ENCODE measurements at regions not wholly inside any gene's neighbourhood (a gene's known extent, or its start where the extent isn't known, plus 50 kb on each side); places are given as distances from the start of the nearest gene placed in this dataset.

- no peaks in the 10 kb centered on the region for H3K27me3 ChIP-seq (replicated peaks; ENCODE audit: control insufficient read depth, insufficient read depth, low read length)
- no peak overlapping the region for H3K4me3 ChIP-seq (replicated peaks; ENCODE audit: low read depth, low read length)
- H3K36me3 ChIP-seq (ENCODE audit: control insufficient read depth, insufficient read depth, low read length), result no peaks in the 10 kb centered on the region
- DNase-seq (ENCODE audit: extremely low read depth, insufficient read length), result no peak
- no peak for TF ChIP-seq CTCF (IDR thresholded peaks at IDR 0.05; ENCODE audit: insufficient read depth, low read length, poor library complexity, severe bottlenecking)
These were observed 407.3 kb downstream of the GXYLT1 start for GRCh38 chr12:41737423-41737822.

DNA sequence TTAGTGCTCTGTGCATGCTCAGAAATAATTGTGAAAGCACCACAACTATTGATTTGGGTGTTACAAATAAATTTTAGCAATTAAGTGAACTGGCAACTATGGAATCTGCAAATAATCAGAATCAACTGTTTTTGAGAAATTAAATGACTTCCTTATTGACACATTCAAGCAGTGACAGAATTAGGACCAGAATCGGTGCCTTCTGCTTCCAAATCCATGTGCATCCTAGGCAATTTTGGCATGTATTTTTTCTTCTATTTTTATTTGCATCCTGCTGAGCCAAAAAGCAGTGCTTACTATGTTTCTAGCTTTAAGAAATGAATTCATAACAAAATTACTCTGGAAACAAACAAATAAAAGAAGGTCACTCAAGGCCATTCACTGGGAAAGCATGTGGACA, 408.2 kb downstream of the GXYLT1 start:
- Histone ChIP-seq H3K36me3 (ENCODE audit: control insufficient read depth, insufficient read depth, low read length) (no peaks in the 10 kb centered on the region), H3K27me3 (replicated peaks; ENCODE audit: control insufficient read depth, insufficient read depth, low read length) (no peaks in the 10 kb centered on the region), H3K4me3 (replicated peaks; ENCODE audit: low read depth, low read length) (no peak overlapping the region)
- no peak for TF ChIP-seq CTCF (IDR thresholded peaks at IDR 0.05; ENCODE audit: insufficient read depth, low read length, poor library complexity, severe bottlenecking)
- DNase-seq (ENCODE audit: extremely low read depth, insufficient read length), result no peak

GRCh38 chr12:41731691-41732090, 413.0 kb downstream of the GXYLT1 start:
- Histone ChIP-seq H3K27me3 (replicated peaks; ENCODE audit: control insufficient read depth, insufficient read depth, low read length) (no peaks in the 10 kb centered on the region), H3K4me3 (replicated peaks; ENCODE audit: low read depth, low read length) (no peak overlapping the region), H3K36me3 (ENCODE audit: control insufficient read depth, insufficient read depth, low read length) (no peaks in the 10 kb centered on the region)
- TF ChIP-seq CTCF (IDR thresholded peaks at IDR 0.05; ENCODE audit: insufficient read depth, low read length, poor library complexity, severe bottlenecking), result no peak
- no peak for DNase-seq (ENCODE audit: extremely low read depth, insufficient read length)

GRCh38 chr12:41731061-41731460, 413.6 kb downstream of the GXYLT1 start:
- DNase-seq (ENCODE audit: extremely low read depth, insufficient read length), result no peak
- TF ChIP-seq CTCF (IDR thresholded peaks at IDR 0.05; ENCODE audit: insufficient read depth, low read length, poor library complexity, severe bottlenecking), result no peak
- Histone ChIP-seq H3K36me3 (ENCODE audit: control insufficient read depth, insufficient read depth, low read length) (no peaks in the 10 kb centered on the region), H3K27me3 (replicated peaks; ENCODE audit: control insufficient read depth, insufficient read depth, low read length) (no peaks in the 10 kb centered on the region), H3K4me3 (replicated peaks; ENCODE audit: low read depth, low read length) (no peak overlapping the region)

GRCh38 chr12:41724216-41724615, 420.5 kb downstream of the GXYLT1 start:
- DNase-seq (ENCODE audit: extremely low read depth, insufficient read length), result no peak
- no peak overlapping the region for H3K4me3 ChIP-seq (replicated peaks; ENCODE audit: low read depth, low read length)
- no peak for TF ChIP-seq CTCF (IDR thresholded peaks at IDR 0.05; ENCODE audit: insufficient read depth, low read length, poor library complexity, severe bottlenecking)
- no peaks in the 10 kb centered on the region for H3K36me3 ChIP-seq (ENCODE audit: control insufficient read depth, insufficient read depth, low read length)
- no peaks in the 10 kb centered on the region for H3K27me3 ChIP-seq (replicated peaks; ENCODE audit: control insufficient read depth, insufficient read depth, low read length)

- Histone ChIP-seq H3K4me3 (replicated peaks; ENCODE audit: low read depth, low read length) (no peak overlapping the region), H3K27me3 (replicated peaks; ENCODE audit: control insufficient read depth, insufficient read depth, low read length) (no peaks in the 10 kb centered on the region), H3K36me3 (ENCODE audit: control insufficient read depth, insufficient read depth, low read length) (no peaks in the 10 kb centered on the region)
- no peak for TF ChIP-seq CTCF (IDR thresholded peaks at IDR 0.05; ENCODE audit: insufficient read depth, low read length, poor library complexity, severe bottlenecking)
- no peak for DNase-seq (ENCODE audit: extremely low read depth, insufficient read length)
These were observed 425.5 kb downstream of the GXYLT1 start for GRCh38 chr12:41719214-41719613.
